Ishikawa (cell line): ENCODE measurements at regions not wholly inside any gene's neighbourhood (a gene's known extent, or its start where the extent isn't known, plus 50 kb on each side); places are given as distances from the start of the nearest gene placed in this dataset.

Experiments used
- CEBPB ChIP-seq: IDR thresholded peaks from 2 replicates; pipeline ENCODE4 v1.6.1; 2012
- CREB1 ChIP-seq: IDR thresholded peaks from 2 replicates; pipeline ENCODE4 v1.6.1; 2012; ENCODE audit warnings: low read depth
- EGR1 ChIP-seq: IDR thresholded peaks from 2 replicates; pipeline ENCODE4 v1.6.1; 2012
- EP300 ChIP-seq: IDR thresholded peaks from 2 replicates; pipeline ENCODE4 v1.6.1; 2012; ENCODE audit warnings: borderline replicate concordance
- FOXM1 ChIP-seq: IDR thresholded peaks from 2 replicates; pipeline ENCODE4 v1.6.1; 2012; ENCODE audit warnings: low read depth, borderline replicate concordance
- MAX ChIP-seq: IDR thresholded peaks from 2 replicates; pipeline ENCODE4 v1.6.1; 2012
- NFIC ChIP-seq: IDR thresholded peaks from 2 replicates; pipeline ENCODE4 v1.6.1; 2012
- RAD21 ChIP-seq: IDR thresholded peaks from 2 replicates; pipeline ENCODE4 v1.6.1; 2012; ENCODE audit warnings: low read depth
- TAF1 ChIP-seq: IDR thresholded peaks from 2 replicates; pipeline ENCODE4 v1.6.1; 2012; ENCODE audit warnings: low read depth, mild to moderate bottlenecking
- TCF12 ChIP-seq: IDR thresholded peaks from 2 replicates; pipeline ENCODE4 v1.6.1; 2012; ENCODE audit warnings: low read depth
- TEAD4 ChIP-seq: IDR thresholded peaks from 2 replicates; pipeline ENCODE4 v1.6.1; 2012
- USF1 ChIP-seq: IDR thresholded peaks from 2 replicates; pipeline ENCODE4 v1.6.1; 2012
- YY1 ChIP-seq: IDR thresholded peaks from 2 replicates; pipeline ENCODE4 v1.6.1; 2012; ENCODE audit warnings: low read depth
- ZBTB7A ChIP-seq: IDR thresholded peaks from 2 replicates; pipeline ENCODE4 v1.6.1; 2012; ENCODE audit warnings: low read depth
- TF ChIP-seq, protein P1 (sequence below): IDR thresholded peaks from 2 replicates; pipeline ENCODE4 v1.6.1; 2012; ENCODE audit warnings: low read depth, mild to moderate bottlenecking

- TF ChIP-seq YY1 (no peak), EP300 (no peak), EGR1 (no peak), TAF1 (no peak), NFIC (no peak), RAD21 (no peak), CREB1 (no peak)
- TF ChIP-seq, protein P1, sequence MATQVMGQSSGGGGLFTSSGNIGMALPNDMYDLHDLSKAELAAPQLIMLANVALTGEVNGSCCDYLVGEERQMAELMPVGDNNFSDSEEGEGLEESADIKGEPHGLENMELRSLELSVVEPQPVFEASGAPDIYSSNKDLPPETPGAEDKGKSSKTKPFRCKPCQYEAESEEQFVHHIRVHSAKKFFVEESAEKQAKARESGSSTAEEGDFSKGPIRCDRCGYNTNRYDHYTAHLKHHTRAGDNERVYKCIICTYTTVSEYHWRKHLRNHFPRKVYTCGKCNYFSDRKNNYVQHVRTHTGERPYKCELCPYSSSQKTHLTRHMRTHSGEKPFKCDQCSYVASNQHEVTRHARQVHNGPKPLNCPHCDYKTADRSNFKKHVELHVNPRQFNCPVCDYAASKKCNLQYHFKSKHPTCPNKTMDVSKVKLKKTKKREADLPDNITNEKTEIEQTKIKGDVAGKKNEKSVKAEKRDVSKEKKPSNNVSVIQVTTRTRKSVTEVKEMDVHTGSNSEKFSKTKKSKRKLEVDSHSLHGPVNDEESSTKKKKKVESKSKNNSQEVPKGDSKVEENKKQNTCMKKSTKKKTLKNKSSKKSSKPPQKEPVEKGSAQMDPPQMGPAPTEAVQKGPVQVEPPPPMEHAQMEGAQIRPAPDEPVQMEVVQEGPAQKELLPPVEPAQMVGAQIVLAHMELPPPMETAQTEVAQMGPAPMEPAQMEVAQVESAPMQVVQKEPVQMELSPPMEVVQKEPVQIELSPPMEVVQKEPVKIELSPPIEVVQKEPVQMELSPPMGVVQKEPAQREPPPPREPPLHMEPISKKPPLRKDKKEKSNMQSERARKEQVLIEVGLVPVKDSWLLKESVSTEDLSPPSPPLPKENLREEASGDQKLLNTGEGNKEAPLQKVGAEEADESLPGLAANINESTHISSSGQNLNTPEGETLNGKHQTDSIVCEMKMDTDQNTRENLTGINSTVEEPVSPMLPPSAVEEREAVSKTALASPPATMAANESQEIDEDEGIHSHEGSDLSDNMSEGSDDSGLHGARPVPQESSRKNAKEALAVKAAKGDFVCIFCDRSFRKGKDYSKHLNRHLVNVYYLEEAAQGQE: no peak
Measured at GRCh38 chr6:5905431-5906339, 101.0 kb downstream of the NRN1 start.

- TF ChIP-seq CEBPB: no peak
- TF ChIP-seq, protein P1: peak; percentile 72
Measured at GRCh38 chr6:5904532-5904931, 102.2 kb downstream of the NRN1 start.

GRCh38 chr6:5899216-5900045, 107.3 kb downstream of the NRN1 start:
- TF ChIP-seq RAD21 (no peak), NFIC (no peak), MAX (no peak), FOXM1 (no peak), CEBPB (no peak)

GRCh38 chr6:5898563-5898962, 108.2 kb downstream of the NRN1 start:
- TF ChIP-seq MAX (no peak), RAD21 (no peak), YY1 (no peak), TCF12 (no peak), CEBPB (no peak), TAF1 (no peak), TEAD4 (no peak), EP300 (no peak)

DNA sequence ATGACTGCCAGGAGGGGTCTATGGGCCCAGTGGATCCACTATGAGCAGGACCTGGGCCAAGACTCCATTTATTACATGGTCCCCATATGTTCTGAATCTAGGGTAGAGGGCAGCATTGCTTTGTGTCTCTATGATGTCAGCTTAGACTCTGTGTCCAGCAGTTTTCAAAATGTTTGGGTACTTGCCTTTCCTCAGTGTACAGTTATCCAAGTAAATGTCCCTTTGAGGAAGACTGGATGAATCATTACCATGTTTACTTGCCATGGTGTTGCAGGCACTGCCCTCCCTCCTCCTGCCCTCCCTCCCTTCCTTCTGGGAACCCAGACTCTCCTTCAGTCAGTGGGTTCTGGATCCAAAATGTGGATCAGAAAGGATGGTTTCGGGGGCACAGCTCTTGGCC, 108.6 kb downstream of the NRN1 start:
- TF ChIP-seq ZBTB7A (no peak), TCF12 (no peak), TAF1 (no peak), TEAD4 (no peak), RAD21 (no peak), MAX (no peak), USF1 (no peak), CREB1 (no peak), CEBPB (no peak), YY1 (no peak), EGR1 (no peak)
- TF ChIP-seq, protein P1: no peak
